Loucy (cell line): ENCODE measurements at regions not wholly inside any gene's neighbourhood (a gene's known extent, or its start where the extent isn't known, plus 50 kb on each side); places are given as distances from the start of the nearest gene placed in this dataset.

ENCODE experiments used
- EZH2phosphoT487 ChIP-seq: fragments of 200-600 bp; IDR thresholded peaks from 2 replicates; pipeline ENCODE4 v1.6.1; 2018; ENCODE audit warnings: antibody characterized with exemption, mild to moderate bottlenecking, moderate library complexity, borderline replicate concordance
- TF ChIP-seq, protein P1 (sequence below): fragments of 200-600 bp; sonication (generic); conservative IDR thresholded peaks from 2 replicates; pipeline ENCODE4 v1.5.1; 2014; ENCODE audit warnings: mild to moderate bottlenecking, antibody characterized with exemption, low read length

DNA sequence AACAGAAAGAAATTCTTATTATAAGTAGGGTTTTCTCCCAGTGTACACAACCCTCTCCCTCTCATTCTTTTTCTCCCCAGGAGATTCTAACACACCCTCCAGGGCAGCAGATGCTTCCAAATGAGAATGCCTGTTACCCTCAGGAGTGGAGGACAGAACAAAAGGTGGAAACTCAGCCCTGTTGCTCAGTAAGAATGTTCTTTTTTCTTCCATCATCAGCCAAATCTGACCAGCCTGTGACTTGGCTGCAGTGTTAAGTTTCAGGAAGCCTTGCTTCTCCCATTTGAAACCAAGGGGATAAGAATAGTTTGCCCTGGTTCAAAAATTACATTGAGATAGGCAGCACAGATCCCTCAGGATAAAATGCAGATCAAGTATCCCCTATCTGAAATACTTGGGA, 77.5 kb upstream of the EEPD1 start:
- TF ChIP-seq, protein P1, sequence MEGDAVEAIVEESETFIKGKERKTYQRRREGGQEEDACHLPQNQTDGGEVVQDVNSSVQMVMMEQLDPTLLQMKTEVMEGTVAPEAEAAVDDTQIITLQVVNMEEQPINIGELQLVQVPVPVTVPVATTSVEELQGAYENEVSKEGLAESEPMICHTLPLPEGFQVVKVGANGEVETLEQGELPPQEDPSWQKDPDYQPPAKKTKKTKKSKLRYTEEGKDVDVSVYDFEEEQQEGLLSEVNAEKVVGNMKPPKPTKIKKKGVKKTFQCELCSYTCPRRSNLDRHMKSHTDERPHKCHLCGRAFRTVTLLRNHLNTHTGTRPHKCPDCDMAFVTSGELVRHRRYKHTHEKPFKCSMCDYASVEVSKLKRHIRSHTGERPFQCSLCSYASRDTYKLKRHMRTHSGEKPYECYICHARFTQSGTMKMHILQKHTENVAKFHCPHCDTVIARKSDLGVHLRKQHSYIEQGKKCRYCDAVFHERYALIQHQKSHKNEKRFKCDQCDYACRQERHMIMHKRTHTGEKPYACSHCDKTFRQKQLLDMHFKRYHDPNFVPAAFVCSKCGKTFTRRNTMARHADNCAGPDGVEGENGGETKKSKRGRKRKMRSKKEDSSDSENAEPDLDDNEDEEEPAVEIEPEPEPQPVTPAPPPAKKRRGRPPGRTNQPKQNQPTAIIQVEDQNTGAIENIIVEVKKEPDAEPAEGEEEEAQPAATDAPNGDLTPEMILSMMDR, result no peak
- no peak for TF ChIP-seq EZH2phosphoT487
